Heart right ventricle (tissue), 16 donors: ENCODE measurements at regions not wholly inside any gene's neighbourhood (a gene's known extent, or its start where the extent isn't known, plus 50 kb on each side); places are given as distances from the start of the nearest gene placed in this dataset.

Source experiments
- ATAC-seq, 8 donors: fragments of 200-7000 bp; cut with Tn5 transposase; one replicate each; pipeline ENCODE4 v1.9.1; 2020; ENCODE audit warnings: mild to moderate bottlenecking in 8 of 8, moderate library complexity in 8 of 8, moderate number of reproducible peaks in 1 of 8
- DNase-seq, 2 donors: peaks; one replicate each; pipeline ENCODE4 v3.0.0-alpha.2; 2020
- H3K27ac ChIP-seq, 10 donors: fragments of 200-600 bp; sonication (generic) in 2 of 10; one replicate each; pipeline versions ENCODE4 v1.5.0 to v1.8.0; 2020 to 2022; ENCODE audit warnings: mild to moderate bottlenecking in 3 of 10
- H3K27me3 ChIP-seq, 7 donors: fragments of 200-600 bp; one replicate each; pipeline ENCODE4 v1.8.0; 2021 to 2022; ENCODE audit warnings: mild to moderate bottlenecking in 2 of 7
- H3K36me3 ChIP-seq, 9 donors: fragments of 200-600 bp; sonication (generic) in 1 of 9; one replicate each; pipeline versions ENCODE4 v1.5.0 to v1.8.0; 2020 to 2022; ENCODE audit warnings: mild to moderate bottlenecking in 2 of 9
- H3K4me1 ChIP-seq, 9 donors: fragments of 200-600 bp; sonication (generic) in 1 of 9; one replicate each; pipeline versions ENCODE4 v1.5.0 to v1.8.0; 2020 to 2022; ENCODE audit warnings: mild to moderate bottlenecking in 4 of 9
- H3K4me3 ChIP-seq, 10 donors: fragments of 200-600 bp; sonication (generic) in 2 of 10; one replicate each; pipeline versions ENCODE4 v1.5.0 to v1.8.0; 2020 to 2022; ENCODE audit warnings: mild to moderate bottlenecking in 7 of 10, moderate library complexity in 2 of 10
- H3K9me3 ChIP-seq, 11 donors: fragments of 200-600 bp in 10 of 11; sonication (generic) in 2 of 11; one replicate each; pipeline versions ENCODE4 v1.5.0 to v1.8.0; 2013 to 2022; ENCODE audit warnings: mild to moderate bottlenecking in 2 of 11, control low read depth in 1 of 11, moderate library complexity in 1 of 11
- WGBS, 2 donors: extraction: QIAGEN DNeasy Blood & Tissue Kit; methylation state at CpG; one replicate each; pipeline ENCODE4 v1.1.7; 2013; ENCODE audit warnings: inconsistent platforms in 1 of 2; 5-methylcytosine and 5-hydroxymethylcytosine counted together
- intact Hi-C, 10 donors: fragments of 100-400 bp; cut with DNase I; formaldehyde crosslinking; loops; one replicate each; pipeline versions ENCODE4 v1.11.1 to v1.14.2; 2022
- TF ChIP-seq, protein P1 (sequence below), 9 donors: fragments of 200-600 bp; sonication (generic) in 2 of 9; IDR thresholded peaks; one replicate each; pipeline versions ENCODE4 v1.5.0 to v1.8.0; 2021 to 2022; ENCODE audit warnings: antibody characterized with exemption in 9 of 9, mild to moderate bottlenecking in 5 of 9, moderate library complexity in 1 of 9
- donor health status: Arrhythmogenic right ventricular cardiomyopathy.
- donor health status: ischemic (EF 13 %, LVEDD 7.1; RV severe dilation, severe dysfunction).
- donor health status: healthy with polysubstance abuse.
- donor health status: DM: no; HTN: yes; CAD: no.
- donor health status: DM: no; HTN: no; CAD: no.
- donor health status: ischemic (EF 25% LVEDD 6.9; RV normal size, moderate dysfunction).
- donor health status: ischemic (EF 25% LVEDD 5.7; RV mildly dilated, moderate dysfunction).
- donor health status: healthy.
- donor health status: DM: yes; HTN: yes; CAD: no.
- donor health status: Ischemic cardiomyopathy.
- donor health status: ischemic (EF 35%, LVEDD 5.7; RV mildly dilated, moderate dysfunction).
- donor health status: nonischemic (EF 11% LVEDD 7.7; RV severe dilation, severe dysfunction).
- donor health status: DM: yes; HTN: yes; CAD: no.
- donor health status: PGD.
- donor health status: ischemic (EF 29% LVEDD 5.4; RV normal size, mild dysfunction).
- donor health status: nonischemic (EF 23%, LVEDD 6.1; RV moderate dilation, normal function).

DNA sequence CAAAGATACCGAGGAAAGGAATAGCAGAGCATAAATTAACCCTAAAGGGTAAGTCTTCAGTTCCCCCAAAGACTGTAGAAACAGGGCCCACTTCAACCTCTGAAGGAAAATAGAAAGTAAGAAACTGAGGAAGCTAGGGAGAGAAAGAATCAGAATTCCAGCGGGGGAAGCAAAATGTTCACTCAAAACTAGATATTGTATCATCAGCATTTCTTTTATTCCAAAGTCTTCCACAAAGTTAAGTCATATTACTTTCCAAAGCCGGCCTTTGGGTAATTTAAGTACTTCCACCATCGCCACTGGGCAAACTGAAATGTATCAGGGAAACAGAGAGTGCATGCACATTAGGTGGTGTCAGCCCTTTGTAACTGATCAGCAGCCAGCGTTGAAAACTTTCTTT lies 88.3 kb downstream of the RSL24D1 start:
- no peaks in the 10 kb centered on the region for H3K36me3 ChIP-seq
- intact Hi-C loops = loop anchor here in 1 of 10 donors (5.0 kb wide), 1 partner anchor 1146 kb away; no protein-coding TSS in a partner anchor
- TF ChIP-seq, protein P1, sequence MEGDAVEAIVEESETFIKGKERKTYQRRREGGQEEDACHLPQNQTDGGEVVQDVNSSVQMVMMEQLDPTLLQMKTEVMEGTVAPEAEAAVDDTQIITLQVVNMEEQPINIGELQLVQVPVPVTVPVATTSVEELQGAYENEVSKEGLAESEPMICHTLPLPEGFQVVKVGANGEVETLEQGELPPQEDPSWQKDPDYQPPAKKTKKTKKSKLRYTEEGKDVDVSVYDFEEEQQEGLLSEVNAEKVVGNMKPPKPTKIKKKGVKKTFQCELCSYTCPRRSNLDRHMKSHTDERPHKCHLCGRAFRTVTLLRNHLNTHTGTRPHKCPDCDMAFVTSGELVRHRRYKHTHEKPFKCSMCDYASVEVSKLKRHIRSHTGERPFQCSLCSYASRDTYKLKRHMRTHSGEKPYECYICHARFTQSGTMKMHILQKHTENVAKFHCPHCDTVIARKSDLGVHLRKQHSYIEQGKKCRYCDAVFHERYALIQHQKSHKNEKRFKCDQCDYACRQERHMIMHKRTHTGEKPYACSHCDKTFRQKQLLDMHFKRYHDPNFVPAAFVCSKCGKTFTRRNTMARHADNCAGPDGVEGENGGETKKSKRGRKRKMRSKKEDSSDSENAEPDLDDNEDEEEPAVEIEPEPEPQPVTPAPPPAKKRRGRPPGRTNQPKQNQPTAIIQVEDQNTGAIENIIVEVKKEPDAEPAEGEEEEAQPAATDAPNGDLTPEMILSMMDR (IDR thresholded peaks at IDR 0.05) = no peak
- peaks cover 0 to 3% (median 0%) of the 10 kb centered on the region in 9 donors for H3K4me1 ChIP-seq
- peaks cover 0 to 4% (median 0%) of the 10 kb centered on the region in 11 donors for H3K9me3 ChIP-seq
- no peak overlapping the region for H3K27ac ChIP-seq
- H3K27me3 ChIP-seq = no peaks in the 10 kb centered on the region
- no peak for ATAC-seq
- no peak overlapping the region for H3K4me3 ChIP-seq
- DNase-seq = no peak
- WGBS, 2 donors = 54 to 60% methylated on average over 5 of the region's 5 CpGs

DNA sequence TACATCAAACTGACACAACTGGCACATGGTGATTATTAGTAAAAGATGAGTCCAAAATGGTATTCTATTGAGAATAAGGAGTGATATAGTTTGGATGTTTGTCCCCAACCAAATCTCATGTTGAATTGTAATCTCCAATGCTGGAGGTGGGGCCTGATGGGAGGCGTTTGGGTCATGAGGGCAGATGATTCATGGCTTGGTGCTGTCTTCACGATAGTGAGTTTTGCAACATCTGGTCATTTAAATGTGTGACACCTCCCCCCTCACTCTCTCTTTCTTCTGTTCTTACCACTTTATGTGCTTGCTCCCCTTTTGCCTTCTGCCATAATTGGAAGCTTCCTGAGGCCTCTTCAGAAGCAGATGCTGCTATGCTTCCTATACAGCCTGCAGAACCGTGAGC lies 90.6 kb downstream of the RSL24D1 start:
- intact Hi-C loops = loop anchor here in 1 of 10 donors (5.0 kb wide), 1 partner anchor 1144 kb away; no protein-coding TSS in a partner anchor

GRCh38 chr15:55094136-55094535 lies 102.6 kb downstream of the RSL24D1 start:
- ATAC-seq (no peak), DNase-seq (no peak)
- H3K36me3 ChIP-seq = no peaks in the 10 kb centered on the region
- H3K27ac ChIP-seq = no peak overlapping the region
- H3K9me3 ChIP-seq = peaks cover 0 to 7% (median 0%) of the 10 kb centered on the region in 11 donors
- intact Hi-C loops = loop anchor here in 1 of 10 donors (10.0 kb wide), 1 partner anchor 61 kb away; no protein-coding TSS in a partner anchor
- WGBS, 2 donors = 58 to 65% methylated on average over 2 of the region's 2 CpGs
- no peaks in the 10 kb centered on the region for H3K4me1 ChIP-seq
- H3K27me3 ChIP-seq = peaks cover 0 to 4% (median 0%) of the 10 kb centered on the region in 7 donors
- no peak overlapping the region for H3K4me3 ChIP-seq
- TF ChIP-seq, protein P1 (IDR thresholded peaks at IDR 0.05) = no peak

More for the DNA sequence above, 90.6 kb downstream of the RSL24D1 start:
- no peak overlapping the region for H3K27ac ChIP-seq
- H3K36me3 ChIP-seq = no peaks in the 10 kb centered on the region
- TF ChIP-seq, protein P1 (IDR thresholded peaks at IDR 0.05) = no peak
- WGBS, 2 donors = 82% methylated on average over 3 of the region's 3 CpGs
- ATAC-seq (no peak), DNase-seq (no peak)
- peaks cover 0 to 3% (median 0%) of the 10 kb centered on the region in 9 donors for H3K4me1 ChIP-seq
- no peak overlapping the region for H3K4me3 ChIP-seq
- H3K27me3 ChIP-seq = peaks cover 0 to 4% (median 0%) of the 10 kb centered on the region in 7 donors
- H3K9me3 ChIP-seq = peaks cover 0 to 4% (median 0%) of the 10 kb centered on the region in 11 donors

DNA sequence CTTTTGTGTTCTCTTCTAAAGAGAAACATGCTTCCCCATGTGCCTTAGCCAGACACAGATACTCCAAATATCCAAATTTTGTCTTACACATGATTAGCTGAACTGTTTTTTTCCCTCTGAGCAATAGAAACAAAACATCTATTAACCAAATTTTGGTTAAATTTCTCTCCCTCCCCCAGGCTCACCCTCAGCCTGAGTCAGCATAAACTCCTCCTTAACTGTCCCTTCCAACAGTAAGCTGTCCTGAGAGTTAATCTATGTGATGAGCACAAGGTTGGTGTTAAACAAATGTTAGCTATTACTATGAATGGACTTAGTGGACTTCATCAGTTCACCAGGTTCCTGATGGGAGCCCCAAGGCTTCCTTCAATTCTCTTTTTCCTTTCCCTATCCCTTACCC lies 108.5 kb downstream of the RSL24D1 start:
- H3K27ac ChIP-seq = no peak overlapping the region
- ATAC-seq = no peak
- H3K9me3 ChIP-seq = no peaks in the 10 kb centered on the region
- DNase-seq = no peak
- TF ChIP-seq, protein P1 (IDR thresholded peaks at IDR 0.05) = no peak
- H3K27me3 ChIP-seq = peaks cover 0 to 4% (median 0%) of the 10 kb centered on the region in 7 donors
- H3K36me3 ChIP-seq = no peaks in the 10 kb centered on the region
- no peak overlapping the region for H3K4me3 ChIP-seq
- intact Hi-C loops = no loop called here
- H3K4me1 ChIP-seq = no peaks in the 10 kb centered on the region
